ENCODE measurements at regions not wholly inside any gene's neighbourhood (a gene's known extent, or its start where the extent isn't known, plus 50 kb on each side); places are given as distances from the start of the nearest gene placed in this dataset.

DNA sequence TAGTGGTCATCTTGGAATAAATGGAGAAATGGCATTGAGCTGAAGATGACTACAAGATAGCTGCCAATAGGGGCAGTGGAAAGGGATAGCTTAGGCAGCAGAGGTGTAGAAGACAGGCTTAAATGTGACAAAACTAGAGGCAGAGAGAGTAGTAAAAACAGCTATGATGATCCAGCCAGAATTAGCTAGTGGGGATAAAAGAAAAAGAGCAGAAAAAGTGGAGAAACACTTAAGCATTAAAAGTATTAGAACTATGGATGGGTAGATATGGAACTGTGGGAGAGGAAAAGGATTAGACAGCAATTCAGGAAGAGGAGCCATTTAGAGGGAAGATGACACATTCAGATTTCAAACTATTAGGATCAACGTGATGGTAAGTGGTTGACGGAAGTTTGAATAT lies 202.5 kb upstream of the SAMSN1 start (continued):
- 0 out of 2 replicates have a peak, but pooled peaks have one; percentile 9 for TF ChIP-seq FOXM1 (IDR thresholded peaks at IDR 0.05; ENCODE audit: low read depth)
- TF ChIP-seq FOXM1 (CRISPR knock-in tag; IDR thresholded peaks at IDR 0.05; ENCODE audit: low read depth): no peak
- no peak for TF ChIP-seq ZNF24 (IDR thresholded peaks at IDR 0.05)
- TF ChIP-seq, protein P1, sequence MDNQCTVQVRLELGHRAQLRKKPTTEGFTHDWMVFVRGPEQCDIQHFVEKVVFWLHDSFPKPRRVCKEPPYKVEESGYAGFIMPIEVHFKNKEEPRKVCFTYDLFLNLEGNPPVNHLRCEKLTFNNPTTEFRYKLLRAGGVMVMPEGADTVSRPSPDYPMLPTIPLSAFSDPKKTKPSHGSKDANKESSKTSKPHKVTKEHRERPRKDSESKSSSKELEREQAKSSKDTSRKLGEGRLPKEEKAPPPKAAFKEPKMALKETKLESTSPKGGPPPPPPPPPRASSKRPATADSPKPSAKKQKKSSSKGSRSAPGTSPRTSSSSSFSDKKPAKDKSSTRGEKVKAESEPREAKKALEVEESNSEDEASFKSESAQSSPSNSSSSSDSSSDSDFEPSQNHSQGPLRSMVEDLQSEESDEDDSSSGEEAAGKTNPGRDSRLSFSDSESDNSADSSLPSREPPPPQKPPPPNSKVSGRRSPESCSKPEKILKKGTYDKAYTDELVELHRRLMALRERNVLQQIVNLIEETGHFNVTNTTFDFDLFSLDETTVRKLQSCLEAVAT (IDR thresholded peaks at IDR 0.05): peak; percentile 34 to 68; a peak in 2 of 4 replicates
- no peak for TF ChIP-seq KLF10 (CRISPR knock-in tag; IDR thresholded peaks at IDR 0.05)
- no peak for TF ChIP-seq RNF219 (CRISPR knock-in tag; IDR thresholded peaks at IDR 0.05)
- no peak for TF ChIP-seq ATF2 (CRISPR knock-in tag; IDR thresholded peaks at IDR 0.05)
- no peak for TF ChIP-seq MAZ (CRISPR knock-in tag; conservative IDR thresholded peaks at IDR 0.05 in 1 of 2, IDR thresholded peaks at IDR 0.05 in 1 of 2)
- TF ChIP-seq SAP30 (IDR thresholded peaks at IDR 0.05; ENCODE audit: borderline replicate concordance, insufficient read depth, low read depth, low read length, poor library complexity, severe bottlenecking): no peak
- no peak for TF ChIP-seq POLR2AphosphoS5 (IDR thresholded peaks at IDR 0.05; ENCODE audit: control insufficient read depth, insufficient read depth, low read depth, low read length)
- no peak for TF ChIP-seq TBP (optimal IDR thresholded peaks at IDR 0.05; ENCODE audit: low read depth, low read length)
- TF ChIP-seq PCBP1 (IDR thresholded peaks at IDR 0.05; ENCODE audit: low read depth, low read length, poor library complexity, severe bottlenecking): no peak
- TF ChIP-seq ZNF316 (IDR thresholded peaks at IDR 0.05): peak; percentile 45
- no peak for TF ChIP-seq FOXA3 (CRISPR knock-in tag; conservative IDR thresholded peaks at IDR 0.05 in 1 of 2, IDR thresholded peaks at IDR 0.05 in 1 of 2)
- peak; percentile 6; the same call in 1 of the 2 replicates for TF ChIP-seq TAL1 (IDR thresholded peaks at IDR 0.05)
- no peak for TF ChIP-seq PRMT5 (CRISPR knock-in tag; IDR thresholded peaks at IDR 0.05)
- TF ChIP-seq E2F1 (CRISPR knock-in tag; IDR thresholded peaks at IDR 0.05): no peak
- TF ChIP-seq ZNF707 (CRISPR knock-in tag; conservative IDR thresholded peaks at IDR 0.05): no peak

Measured in K562 (cell line).